MCF 10A (cell line): ENCODE measurements at regions not wholly inside any gene's neighbourhood (a gene's known extent, or its start where the extent isn't known, plus 50 kb on each side); places are given as distances from the start of the nearest gene placed in this dataset.

Source experiments
- BruUV-seq: library from RNA; stranded (reverse); fragments of 400-500 nt; replicated peaks from 2 replicates; lab custom pipeline; 2021; lab: Mats Ljungman, UMichigan
- CTCF ChIA-PET: fragments of 300-600 bp; sonication (Branson Sonifier 250); formaldehyde crosslinking; extraction: SDS; loops from one replicate; lab custom pipeline; 2021; ENCODE audit warnings: antibody characterized with exemption, inconsistent platforms; lab: Yijun Ruan, JAX
- POLR2A ChIA-PET: fragments of 300-600, 350-650 bp; sonication (Branson Sonifier 250); formaldehyde crosslinking; extraction: SDS; loops from one replicate; lab custom pipeline; 2020; ENCODE audit warnings: antibody characterized with exemption, inconsistent platforms; lab: Yijun Ruan, JAX
- DNase-seq: peaks from one replicate; pipeline ENCODE4 v3.0.0-alpha.2; 2018; ENCODE audit not compliant: unreplicated experiment
- H3K27ac Mint-ChIP-seq: one replicate; pipeline ENCODE4 v1.8.0; 2022; ENCODE audit warnings: mild to moderate bottlenecking, low read depth, mixed read lengths; ENCODE audit not compliant: unreplicated experiment
- H3K27me3 Mint-ChIP-seq: one replicate; pipeline ENCODE4 v1.8.0; 2022; ENCODE audit warnings: mixed read lengths; ENCODE audit not compliant: insufficient read depth, unreplicated experiment
- H3K36me3 Mint-ChIP-seq: one replicate; pipeline ENCODE4 v1.8.0; 2022; ENCODE audit warnings: mild to moderate bottlenecking, moderate library complexity, mixed read lengths; ENCODE audit not compliant: insufficient read depth, unreplicated experiment
- H3K4me1 Mint-ChIP-seq: one replicate; pipeline ENCODE4 v1.8.0; 2022; ENCODE audit warnings: mixed read lengths; ENCODE audit not compliant: insufficient read depth, unreplicated experiment
- H3K4me3 Mint-ChIP-seq: one replicate; pipeline ENCODE4 v1.8.0; 2022; ENCODE audit warnings: mild to moderate bottlenecking, moderate library complexity, mixed read lengths; ENCODE audit not compliant: unreplicated experiment
- H3K9me3 Mint-ChIP-seq: one replicate; pipeline ENCODE4 v1.8.0; 2022; ENCODE audit warnings: mixed read lengths; ENCODE audit not compliant: unreplicated experiment
- intact Hi-C: fragments of 100-400 bp; cut with micrococcal nuclease; formaldehyde crosslinking; loops from 2 replicates; pipeline ENCODE4 v1.14.1; 2022
- TF ChIP-seq, protein P1 (sequence below): fragments of 200-600 bp; IDR thresholded peaks from one replicate; pipeline ENCODE4 v1.8.0; 2022; ENCODE audit warnings: antibody characterized with exemption, mild to moderate bottlenecking; ENCODE audit not compliant: unreplicated experiment

DNA sequence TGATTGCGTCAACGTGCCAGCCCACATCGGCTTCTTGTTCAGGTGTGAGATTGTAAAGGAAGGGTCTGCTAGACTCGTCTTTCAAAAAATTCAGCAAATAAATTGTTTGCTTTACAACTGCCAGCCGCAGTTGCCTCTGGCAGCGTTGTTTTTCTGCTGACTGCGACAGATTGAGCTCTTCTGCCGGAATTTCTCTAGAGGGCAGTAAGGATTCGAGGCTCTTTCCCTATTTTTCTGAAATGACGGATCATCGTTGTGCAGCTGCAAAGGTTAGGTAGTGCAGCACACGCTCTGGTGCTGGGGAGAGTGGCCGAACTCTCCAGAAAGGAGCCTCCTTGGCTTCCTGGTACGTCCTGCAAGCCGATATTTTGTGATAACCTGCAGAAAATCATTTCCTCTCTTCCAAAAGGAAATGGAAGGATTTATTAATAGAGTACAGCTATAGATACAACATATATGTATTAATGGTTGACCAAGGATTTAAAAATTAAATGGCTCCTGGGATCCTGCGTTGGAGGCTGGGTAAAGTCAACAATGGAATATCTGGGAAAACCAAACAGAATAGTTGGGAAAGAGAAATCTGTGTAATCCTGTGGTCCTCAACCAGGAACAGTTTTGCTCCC is 121.9 kb upstream of the ZFP64 start:
- BruUV-seq, result no TSS peak
- ChIA-PET POLR2A (interaction anchor here (1.2 to 2.0 kb wide), 3 partner anchors 13 to 1234 kb away, joined by 3 to 7 read pairs (median 7); no protein-coding TSS in a partner anchor), CTCF (interaction anchor here (0.6 to 6.6 kb wide), 48 partner anchors 9 to 1602 kb away, joined by 3 to 159 read pairs (median 5); no protein-coding TSS in a partner anchor)
- intact Hi-C loops, result loop anchor here (2.0 kb wide), 3 partner anchors 65 to 1747 kb away; no protein-coding TSS in a partner anchor
- Mint-ChIP-seq H3K4me3 (no peak overlapping the region), H3K36me3 (no peaks in the 10 kb centered on the region), H3K27ac (no peak overlapping the region), H3K27me3 (peaks cover 25% of the 10 kb centered on the region), H3K4me1 (peaks cover 6% of the 10 kb centered on the region), H3K9me3 (no peaks in the 10 kb centered on the region)
- DNase-seq, result peak; percentile 40
- TF ChIP-seq, protein P1, sequence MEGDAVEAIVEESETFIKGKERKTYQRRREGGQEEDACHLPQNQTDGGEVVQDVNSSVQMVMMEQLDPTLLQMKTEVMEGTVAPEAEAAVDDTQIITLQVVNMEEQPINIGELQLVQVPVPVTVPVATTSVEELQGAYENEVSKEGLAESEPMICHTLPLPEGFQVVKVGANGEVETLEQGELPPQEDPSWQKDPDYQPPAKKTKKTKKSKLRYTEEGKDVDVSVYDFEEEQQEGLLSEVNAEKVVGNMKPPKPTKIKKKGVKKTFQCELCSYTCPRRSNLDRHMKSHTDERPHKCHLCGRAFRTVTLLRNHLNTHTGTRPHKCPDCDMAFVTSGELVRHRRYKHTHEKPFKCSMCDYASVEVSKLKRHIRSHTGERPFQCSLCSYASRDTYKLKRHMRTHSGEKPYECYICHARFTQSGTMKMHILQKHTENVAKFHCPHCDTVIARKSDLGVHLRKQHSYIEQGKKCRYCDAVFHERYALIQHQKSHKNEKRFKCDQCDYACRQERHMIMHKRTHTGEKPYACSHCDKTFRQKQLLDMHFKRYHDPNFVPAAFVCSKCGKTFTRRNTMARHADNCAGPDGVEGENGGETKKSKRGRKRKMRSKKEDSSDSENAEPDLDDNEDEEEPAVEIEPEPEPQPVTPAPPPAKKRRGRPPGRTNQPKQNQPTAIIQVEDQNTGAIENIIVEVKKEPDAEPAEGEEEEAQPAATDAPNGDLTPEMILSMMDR, result peak; percentile 51

DNA sequence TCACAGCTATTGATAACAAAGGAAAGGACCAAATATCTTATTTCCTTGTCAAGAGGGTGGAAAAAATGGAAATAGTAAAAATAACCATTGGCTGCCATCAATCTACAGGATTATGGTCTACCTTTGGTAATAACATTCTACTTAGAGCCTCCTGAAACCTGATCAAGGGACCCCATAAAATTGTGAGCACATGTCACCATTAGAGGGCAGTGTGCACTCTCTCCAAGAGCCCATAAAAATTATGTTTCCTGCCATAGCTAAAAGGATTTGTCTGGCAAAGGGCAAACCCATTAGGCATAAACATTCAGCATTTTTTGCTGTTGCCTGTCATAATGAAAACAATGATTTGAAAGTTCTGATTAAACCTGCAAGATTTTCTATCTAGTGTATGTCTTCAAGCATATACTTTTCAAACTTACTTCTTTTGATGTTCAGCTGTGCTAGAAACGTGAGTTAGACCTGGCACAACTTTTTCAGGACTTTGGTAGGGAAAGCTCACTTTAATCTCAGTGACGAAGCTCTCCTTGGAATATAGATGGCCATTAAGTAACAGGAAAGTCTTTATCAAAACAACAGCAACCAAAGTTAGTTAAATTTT is 120.7 kb upstream of the ZFP64 start:
- H3K4me3 Mint-ChIP-seq, result no peak overlapping the region
- H3K4me1 Mint-ChIP-seq, result peaks cover 6% of the 10 kb centered on the region
- no peaks in the 10 kb centered on the region for H3K9me3 Mint-ChIP-seq
- ChIA-PET POLR2A (interaction anchor here (0.7 to 2.0 kb wide), 4 partner anchors 37 to 1235 kb away, joined by 3 to 7 read pairs (median 5); no protein-coding TSS in a partner anchor), CTCF (interaction anchor here (0.6 to 6.6 kb wide), 112 partner anchors 8 to 1692 kb away, joined by 3 to 159 read pairs (median 4); no protein-coding TSS in a partner anchor)
- intact Hi-C loops, result loop anchor here (1.0 to 2.0 kb wide), 4 partner anchors 67 to 1749 kb away; no protein-coding TSS in a partner anchor
- H3K27ac Mint-ChIP-seq, result no peak overlapping the region
- H3K27me3 Mint-ChIP-seq, result peaks cover 25% of the 10 kb centered on the region
- TF ChIP-seq, protein P1, result peak; percentile 60
- no TSS peak for BruUV-seq
- H3K36me3 Mint-ChIP-seq, result no peaks in the 10 kb centered on the region
- DNase-seq, result peak; percentile 67

DNA sequence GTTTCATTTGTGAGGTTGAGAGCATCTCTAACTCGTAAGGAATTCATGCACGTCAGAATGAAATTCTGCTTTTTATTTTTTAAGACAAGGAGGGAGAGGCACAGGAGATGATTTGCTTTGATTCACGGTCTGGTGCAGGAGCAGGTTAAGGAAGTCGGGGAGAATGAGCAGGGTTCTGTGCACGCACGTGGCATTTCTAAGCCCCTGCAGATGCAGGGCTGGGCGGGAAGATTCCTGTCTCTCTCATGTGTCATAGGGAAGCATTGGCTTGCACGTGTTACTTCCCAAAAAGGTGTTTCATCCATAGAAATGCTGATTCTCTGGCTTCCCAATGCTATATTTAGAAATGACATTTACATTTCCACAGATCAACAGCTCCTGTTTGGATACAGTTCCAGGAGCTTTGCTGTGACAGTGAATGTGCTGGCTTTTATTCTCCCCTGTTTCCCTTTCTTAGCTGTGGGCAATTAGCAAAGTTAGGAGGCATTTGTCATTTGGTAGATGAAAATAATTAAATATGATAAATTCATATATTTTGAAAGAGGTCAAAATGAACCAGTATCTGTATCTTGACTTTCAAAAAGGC is 119.7 kb upstream of the ZFP64 start:
- H3K27me3 Mint-ChIP-seq, result peaks cover 25% of the 10 kb centered on the region
- POLR2A ChIA-PET, result interaction anchor here (0.7 to 1.3 kb wide), 2 partner anchors 36 to 612 kb away, joined by 3 read pairs; no protein-coding TSS in a partner anchor

More for the DNA sequence above, 119.7 kb upstream of the ZFP64 start:
- intact Hi-C loops, result no loop called here
- CTCF ChIA-PET, result interaction anchor here (0.6 to 6.6 kb wide), 75 partner anchors 10 to 1693 kb away, joined by 3 to 159 read pairs (median 4); no protein-coding TSS in a partner anchor
- BruUV-seq, result no TSS peak
- TF ChIP-seq, protein P1, result no peak
- Mint-ChIP-seq H3K36me3 (no peaks in the 10 kb centered on the region), H3K4me3 (no peak overlapping the region), H3K9me3 (no peaks in the 10 kb centered on the region), H3K27ac (no peak overlapping the region), H3K4me1 (peaks cover 6% of the 10 kb centered on the region)
- no peak for DNase-seq
